DND-41 (cell line): ENCODE measurements at regions not wholly inside any gene's neighbourhood (a gene's known extent, or its start where the extent isn't known, plus 50 kb on each side); places are given as distances from the start of the nearest gene placed in this dataset.

Source experiments
- EZH2 ChIP-seq: IDR thresholded peaks from 3 replicates; pipeline ENCODE4 v1.6.1; 2012; ENCODE audit warnings: borderline replicate concordance, low read depth, mild to moderate bottlenecking, moderate library complexity, low read length, inconsistent platforms; ENCODE audit not compliant: severe bottlenecking
- TF ChIP-seq, protein P1 (sequence below): IDR thresholded peaks from 2 replicates; pipeline ENCODE4 v1.5.1; 2012; ENCODE audit warnings: borderline replicate concordance, low read length, moderate library complexity, mild to moderate bottlenecking; ENCODE audit not compliant: poor library complexity, severe bottlenecking; ENCODE audit errors: extremely low read depth

DNA sequence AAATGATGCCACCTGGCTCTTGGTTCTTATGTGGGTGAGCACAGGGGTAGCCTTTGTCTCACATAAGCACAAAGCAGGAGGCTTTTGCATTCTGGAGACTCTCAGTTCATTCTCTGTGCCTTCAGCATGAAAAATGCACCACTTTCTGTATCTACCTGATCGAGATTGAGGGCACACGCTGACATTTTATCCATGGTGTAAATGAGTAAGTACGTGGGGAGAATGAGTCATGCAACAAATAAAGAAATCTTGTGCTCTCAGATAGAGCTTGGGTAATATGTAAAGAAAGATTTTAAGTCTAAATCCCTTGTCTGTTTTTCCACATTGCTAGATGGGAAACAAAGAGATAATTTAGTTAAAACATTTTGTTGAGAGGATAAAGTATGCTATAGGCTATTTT lies 607.2 kb upstream of the WWC1 start:
- TF ChIP-seq, protein P1, sequence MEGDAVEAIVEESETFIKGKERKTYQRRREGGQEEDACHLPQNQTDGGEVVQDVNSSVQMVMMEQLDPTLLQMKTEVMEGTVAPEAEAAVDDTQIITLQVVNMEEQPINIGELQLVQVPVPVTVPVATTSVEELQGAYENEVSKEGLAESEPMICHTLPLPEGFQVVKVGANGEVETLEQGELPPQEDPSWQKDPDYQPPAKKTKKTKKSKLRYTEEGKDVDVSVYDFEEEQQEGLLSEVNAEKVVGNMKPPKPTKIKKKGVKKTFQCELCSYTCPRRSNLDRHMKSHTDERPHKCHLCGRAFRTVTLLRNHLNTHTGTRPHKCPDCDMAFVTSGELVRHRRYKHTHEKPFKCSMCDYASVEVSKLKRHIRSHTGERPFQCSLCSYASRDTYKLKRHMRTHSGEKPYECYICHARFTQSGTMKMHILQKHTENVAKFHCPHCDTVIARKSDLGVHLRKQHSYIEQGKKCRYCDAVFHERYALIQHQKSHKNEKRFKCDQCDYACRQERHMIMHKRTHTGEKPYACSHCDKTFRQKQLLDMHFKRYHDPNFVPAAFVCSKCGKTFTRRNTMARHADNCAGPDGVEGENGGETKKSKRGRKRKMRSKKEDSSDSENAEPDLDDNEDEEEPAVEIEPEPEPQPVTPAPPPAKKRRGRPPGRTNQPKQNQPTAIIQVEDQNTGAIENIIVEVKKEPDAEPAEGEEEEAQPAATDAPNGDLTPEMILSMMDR = no peak
- TF ChIP-seq EZH2 = no peak
